AG04449 (cell line): ENCODE measurements at regions not wholly inside any gene's neighbourhood (a gene's known extent, or its start where the extent isn't known, plus 50 kb on each side); places are given as distances from the start of the nearest gene placed in this dataset.

Experiments
- CTCF ChIA-PET: fragments of 350-600 bp; formaldehyde crosslinking; extraction: SDS; loops from one replicate; lab custom pipeline; 2021; ENCODE audit warnings: antibody characterized with exemption; lab: Yijun Ruan, JAX
- POLR2A ChIA-PET: fragments of 400-600, 350-600 bp; formaldehyde crosslinking; extraction: SDS; loops from one replicate; lab custom pipeline; 2020; ENCODE audit warnings: antibody characterized with exemption, inconsistent platforms; lab: Yijun Ruan, JAX
- DNase-seq: peaks from one replicate; pipeline ENCODE4 v3.0.0-alpha.2; 2010; ENCODE audit warnings: low read depth, low spot score
- H3K4me3 ChIP-seq: 2 replicates; pipeline ENCODE4 v1.5.1; 2011; ENCODE audit warnings: low read depth, mild to moderate bottlenecking, control low read depth, low read length
- CTCF ChIP-seq: IDR thresholded peaks from one replicate; pipeline ENCODE4 v1.5.1; 2011; ENCODE audit warnings: mild to moderate bottlenecking, moderate library complexity, low read length, control low read depth, inconsistent platforms; ENCODE audit not compliant: insufficient read depth; ENCODE audit errors: missing control alignments

DNA sequence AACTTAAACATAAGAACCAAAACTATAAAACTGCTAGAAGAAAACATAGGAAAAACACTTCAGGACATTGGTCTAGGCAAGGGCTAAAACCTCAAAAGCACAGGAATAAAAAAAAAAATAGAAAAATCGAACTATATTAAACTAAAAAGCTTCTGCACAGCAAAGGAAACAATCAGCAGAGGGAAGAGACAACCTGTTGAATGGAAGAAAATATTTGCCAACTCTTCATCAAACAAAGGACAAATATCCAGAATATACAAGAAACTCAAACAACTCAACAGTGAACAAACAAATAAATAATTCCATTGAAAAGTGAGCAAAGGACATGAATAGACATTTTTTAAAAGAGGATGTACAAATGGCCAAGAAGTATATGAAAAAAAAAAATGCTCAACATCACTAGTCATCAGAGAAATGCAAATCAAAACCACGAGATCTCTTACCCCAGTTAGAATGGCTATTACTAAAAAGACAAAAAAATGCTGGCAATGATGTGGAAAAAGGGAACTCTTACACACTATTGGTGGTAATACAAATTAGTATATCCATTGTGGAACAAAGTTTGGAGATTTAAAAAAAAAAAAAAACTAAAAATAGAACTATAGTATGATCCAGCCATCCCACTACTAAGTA lies 152.0 kb downstream of the NDUFA12 start:
- CTCF ChIA-PET, result no interaction called here
- DNase-seq, result no peak
- TF ChIP-seq CTCF, result no peak
- POLR2A ChIA-PET, result no interaction called here
- no peak overlapping the region for H3K4me3 ChIP-seq

DNA sequence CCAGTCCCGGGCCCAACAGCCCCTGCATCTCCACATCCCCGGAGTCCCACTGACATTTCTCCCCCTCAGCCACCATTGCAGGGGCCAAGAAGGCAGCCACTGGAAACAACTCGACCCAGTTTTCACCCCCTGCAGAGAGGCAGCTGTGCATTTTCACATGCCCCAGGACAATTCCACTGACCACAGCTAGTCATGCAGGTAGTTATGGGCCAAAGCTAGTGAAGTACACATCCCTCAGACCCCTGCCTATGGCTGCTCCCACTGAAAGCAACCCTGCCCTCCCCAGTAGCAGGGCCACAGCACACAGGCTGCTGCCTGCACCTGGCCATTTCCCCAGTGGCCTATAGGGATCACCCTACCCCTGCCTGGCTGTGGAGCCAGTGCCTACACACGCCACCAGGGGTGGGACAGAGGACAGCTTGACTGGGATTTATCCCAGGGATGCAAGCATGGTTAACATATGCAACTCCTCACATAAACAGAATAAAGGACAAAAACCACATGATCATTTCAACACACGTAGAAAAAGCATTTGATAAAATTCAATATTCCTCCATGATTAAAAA lies 154.0 kb downstream of the NDUFA12 start:
- TF ChIP-seq CTCF, result no peak
- ChIA-PET CTCF (interaction anchor here (1.5 kb wide), 1 partner anchor 15 kb away, joined by 3 read pairs; no protein-coding TSS in a partner anchor), POLR2A (no interaction called here)
- DNase-seq, result no peak
- no peak overlapping the region for H3K4me3 ChIP-seq

DNA sequence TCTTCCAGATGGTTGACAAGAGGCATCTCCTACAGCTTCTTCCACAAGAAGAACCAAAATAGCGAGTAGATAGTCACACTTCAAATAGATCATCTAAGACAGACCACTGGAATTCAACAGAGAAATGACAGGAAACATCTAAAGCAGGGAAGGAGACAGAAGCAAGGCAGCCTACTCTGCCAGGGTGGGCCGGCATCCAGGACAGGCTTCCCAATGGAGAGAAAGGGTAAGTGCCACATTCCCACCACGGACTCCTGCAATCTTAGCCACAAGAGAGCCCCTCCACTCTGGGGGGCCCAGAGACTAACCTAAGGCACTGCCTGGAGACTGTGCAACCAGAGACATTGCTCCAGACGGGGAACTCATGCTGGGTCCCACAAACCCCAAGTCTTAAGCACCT lies 154.5 kb downstream of the NDUFA12 start:
- CTCF ChIA-PET, result interaction anchor here (1.5 kb wide), 1 partner anchor 15 kb away, joined by 3 read pairs; no protein-coding TSS in a partner anchor
- TF ChIP-seq CTCF, result no peak
- POLR2A ChIA-PET, result no interaction called here
- no peak for DNase-seq
- H3K4me3 ChIP-seq, result no peak overlapping the region

DNA sequence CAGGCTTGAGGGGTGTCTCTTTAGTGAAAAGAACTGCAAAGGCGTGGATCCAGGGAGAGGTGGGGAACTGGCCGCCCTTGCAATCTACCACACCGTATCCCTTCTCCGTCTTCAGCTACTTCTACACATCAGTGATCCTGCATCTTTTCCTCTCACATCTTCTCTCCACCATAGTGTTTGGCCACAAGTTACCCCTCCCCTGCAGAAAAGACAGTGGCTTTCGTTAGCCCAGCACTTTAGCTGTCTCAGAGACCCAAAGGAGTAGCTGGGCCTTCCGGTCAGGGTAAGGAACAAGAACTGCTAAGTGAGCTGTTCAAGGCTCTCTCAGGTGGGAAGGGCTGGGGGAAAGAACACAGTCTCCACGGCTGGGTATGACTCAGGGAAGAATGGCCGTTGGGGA lies 158.4 kb downstream of the NDUFA12 start:
- ChIA-PET POLR2A (no interaction called here), CTCF (no interaction called here)

DNA sequence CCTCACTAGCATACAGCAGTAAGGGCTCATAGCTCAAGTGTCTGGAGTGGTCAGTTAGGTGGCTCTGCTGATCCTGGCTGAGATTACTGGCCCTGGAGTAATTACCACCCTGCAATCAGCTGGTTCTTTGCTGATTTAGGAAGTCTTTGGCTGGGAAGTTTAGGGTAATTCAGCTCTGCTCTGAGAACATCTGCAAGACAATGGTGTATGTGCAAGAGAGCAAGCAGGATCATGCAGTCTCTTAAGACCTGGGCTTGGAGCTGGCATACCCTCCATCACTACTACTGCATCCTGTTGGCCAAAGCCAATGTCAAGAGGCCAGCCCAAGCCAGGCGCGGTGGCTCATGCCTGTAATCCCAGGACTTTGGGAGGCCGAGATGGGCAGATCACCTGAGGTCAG lies 159.0 kb downstream of the NDUFA12 start:
- TF ChIP-seq CTCF, result no peak
- DNase-seq, result no peak
- ChIA-PET POLR2A (no interaction called here), CTCF (no interaction called here)
- H3K4me3 ChIP-seq, result no peak overlapping the region

More for the DNA sequence above, 158.4 kb downstream of the NDUFA12 start:
- no peak for TF ChIP-seq CTCF
- no peak overlapping the region for H3K4me3 ChIP-seq
- no peak for DNase-seq

GRCh38 chr12:94841904-94842610 lies 161.4 kb downstream of the NDUFA12 start:
- CTCF ChIA-PET, result no interaction called here
- no peak for DNase-seq
- no peak overlapping the region for H3K4me3 ChIP-seq
- no peak for TF ChIP-seq CTCF
- POLR2A ChIA-PET, result no interaction called here
